ENCODE measurements at regions not wholly inside any gene's neighbourhood (a gene's known extent, or its start where the extent isn't known, plus 50 kb on each side); places are given as distances from the start of the nearest gene placed in this dataset.

DNA sequence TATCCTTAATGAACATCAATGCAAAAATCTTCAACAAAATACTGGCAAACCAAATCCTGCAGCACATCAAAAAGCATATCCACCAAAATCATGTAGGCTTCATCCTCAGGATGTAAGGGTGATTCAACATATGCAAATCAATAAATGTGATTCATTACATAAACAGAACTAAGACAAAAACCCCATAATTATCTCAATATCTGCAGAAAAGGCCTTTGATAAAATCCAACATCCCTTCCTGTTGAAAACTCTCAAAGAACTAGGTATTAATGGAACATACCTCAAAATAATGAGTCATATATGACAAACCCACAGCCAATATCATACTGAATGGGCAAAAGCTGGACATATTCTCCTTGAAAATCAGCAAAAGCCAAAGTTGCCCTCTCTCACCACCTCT, 54.6 kb upstream of the DEPDC1 start:
- Mint-ChIP-seq H3K27ac (no peak overlapping the region), H3K9me3 (peaks cover 9% of the 10 kb centered on the region), H3K4me3 (no peak overlapping the region), H3K4me1 (no peaks in the 10 kb centered on the region), H3K36me3 (no peaks in the 10 kb centered on the region)
- ATAC-seq, result no peak
- no peak for DNase-seq (ENCODE audit: low spot score in 2 of 2)

GRCh38 chr1:68558321-68559026, 61.6 kb upstream of the DEPDC1 start:
- Mint-ChIP-seq H3K36me3 (no peaks in the 10 kb centered on the region), H3K4me3 (no peak overlapping the region), H3K9me3 (peaks cover 4% of the 10 kb centered on the region), H3K27ac (no peak overlapping the region), H3K4me1 (no peaks in the 10 kb centered on the region)
- ATAC-seq (no peak), DNase-seq (ENCODE audit: low spot score in 2 of 2) (no peak)

- H3K27ac Mint-ChIP-seq, result no peak overlapping the region
- no peak overlapping the region for H3K4me3 Mint-ChIP-seq
- peaks cover 5% of the 10 kb centered on the region for H3K9me3 Mint-ChIP-seq
- no peaks in the 10 kb centered on the region for H3K36me3 Mint-ChIP-seq
- H3K4me1 Mint-ChIP-seq, result no peaks in the 10 kb centered on the region
- no peak for DNase-seq (ENCODE audit: low spot score in 2 of 2)
- no peak for ATAC-seq
Observed at GRCh38 chr1:68565923-68566322, 69.0 kb upstream of the DEPDC1 start.

GRCh38 chr1:68570871-68571270, 74.0 kb upstream of the DEPDC1 start:
- no peaks in the 10 kb centered on the region for H3K4me1 Mint-ChIP-seq

DNA sequence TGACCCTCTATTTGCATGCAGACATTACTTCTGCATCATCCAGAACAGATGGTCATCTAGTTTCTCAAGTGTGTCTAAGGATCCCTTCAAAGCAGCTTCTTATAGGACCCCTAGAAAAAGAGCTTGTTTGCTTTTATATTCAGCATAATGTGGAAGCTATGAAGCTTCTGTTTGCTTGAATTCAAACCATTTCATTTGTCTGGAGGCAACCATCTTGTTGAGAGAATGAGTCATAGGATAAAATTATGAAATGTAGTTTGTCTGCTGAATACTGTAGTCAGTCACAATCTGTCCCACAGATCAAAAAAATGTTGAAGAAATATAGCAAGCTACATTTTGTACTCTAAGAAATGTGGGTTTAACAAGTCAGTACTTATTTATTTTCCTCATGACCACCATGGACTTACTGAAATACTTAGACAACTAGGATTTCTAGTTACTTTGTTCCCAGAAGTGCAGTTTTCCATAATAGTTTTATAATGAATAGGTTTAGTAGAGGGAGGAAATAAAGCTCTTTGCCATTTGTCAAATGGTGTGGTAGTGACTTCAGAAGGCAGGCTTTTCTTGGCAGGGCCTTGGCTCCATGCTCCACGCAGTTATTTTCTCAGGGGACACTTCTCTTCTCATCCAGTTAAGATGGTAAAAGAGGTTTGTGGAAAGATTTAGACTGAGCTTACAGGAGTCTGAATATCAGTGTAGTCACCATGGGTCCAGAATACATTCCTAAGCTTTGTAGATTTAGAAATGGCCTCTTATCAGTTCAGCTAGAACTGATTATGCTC, 74.8 kb upstream of the DEPDC1 start:
- Mint-ChIP-seq H3K4me3 (no peak overlapping the region), H3K36me3 (no peaks in the 10 kb centered on the region), H3K4me1 (no peaks in the 10 kb centered on the region), H3K27ac (no peak overlapping the region), H3K9me3 (peaks cover 3% of the 10 kb centered on the region)
- no peak for DNase-seq (ENCODE audit: low spot score in 2 of 2)
- no peak for ATAC-seq

More at GRCh38 chr1:68570871-68571270, 74.0 kb upstream of the DEPDC1 start:
- Mint-ChIP-seq H3K9me3 (peaks cover 3% of the 10 kb centered on the region), H3K27ac (no peak overlapping the region), H3K36me3 (no peaks in the 10 kb centered on the region), H3K4me3 (no peak overlapping the region)
- DNase-seq (ENCODE audit: low spot score in 2 of 2) (no peak), ATAC-seq (no peak)

GRCh38 chr1:68585351-68585750, 88.5 kb upstream of the DEPDC1 start:
- H3K4me3 Mint-ChIP-seq, result no peak overlapping the region
- H3K9me3 Mint-ChIP-seq, result peaks cover 9% of the 10 kb centered on the region
- H3K27ac Mint-ChIP-seq, result no peak overlapping the region
- no peak for DNase-seq (ENCODE audit: low spot score in 2 of 2)
- H3K36me3 Mint-ChIP-seq, result no peaks in the 10 kb centered on the region
- no peak for ATAC-seq
- H3K4me1 Mint-ChIP-seq, result no peaks in the 10 kb centered on the region

DNA sequence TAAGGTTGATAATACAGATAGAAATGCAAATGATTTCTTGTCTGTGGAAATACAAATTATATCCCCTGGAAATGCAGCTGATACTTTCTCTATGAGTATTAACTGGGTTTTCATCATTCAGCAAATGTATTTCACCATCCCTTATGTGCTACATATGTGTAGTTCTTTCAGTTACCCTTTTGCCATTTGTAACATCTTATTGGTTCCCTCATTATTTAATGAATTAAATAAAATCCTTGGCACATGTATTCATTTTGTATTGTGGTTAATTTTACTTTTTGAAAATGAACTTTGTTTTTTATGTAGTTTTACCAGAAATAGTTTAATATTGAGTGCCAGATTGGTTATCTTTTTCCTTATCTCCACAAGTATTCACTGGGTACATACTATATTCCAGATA, 89.9 kb upstream of the DEPDC1 start:
- DNase-seq (ENCODE audit: low spot score in 2 of 2) (no peak), ATAC-seq (no peak)
- Mint-ChIP-seq H3K36me3 (no peaks in the 10 kb centered on the region), H3K4me1 (no peaks in the 10 kb centered on the region), H3K4me3 (no peak overlapping the region), H3K27ac (no peak overlapping the region), H3K9me3 (peaks cover 9% of the 10 kb centered on the region)

GRCh38 chr1:68588304-68588703, 91.4 kb upstream of the DEPDC1 start:
- no peak for ATAC-seq
- Mint-ChIP-seq H3K36me3 (no peaks in the 10 kb centered on the region), H3K4me1 (no peaks in the 10 kb centered on the region), H3K9me3 (peaks cover 7% of the 10 kb centered on the region), H3K27ac (no peak overlapping the region), H3K4me3 (no peak overlapping the region)
- DNase-seq (ENCODE audit: low spot score in 2 of 2), result no peak

- peaks cover 2% of the 10 kb centered on the region for H3K9me3 Mint-ChIP-seq
- H3K27ac Mint-ChIP-seq, result no peak overlapping the region
- DNase-seq (ENCODE audit: low spot score in 2 of 2), result no peak
- H3K36me3 Mint-ChIP-seq, result no peaks in the 10 kb centered on the region
- no peak overlapping the region for H3K4me3 Mint-ChIP-seq
- H3K4me1 Mint-ChIP-seq, result no peaks in the 10 kb centered on the region
- ATAC-seq, result no peak
Observed at GRCh38 chr1:68590473-68590872, 93.6 kb upstream of the DEPDC1 start.

GRCh38 chr1:68594851-68595250, 98.0 kb upstream of the DEPDC1 start:
- DNase-seq (ENCODE audit: low spot score in 2 of 2), result no peak
- no peaks in the 10 kb centered on the region for H3K4me1 Mint-ChIP-seq
- no peak overlapping the region for H3K27ac Mint-ChIP-seq
- H3K4me3 Mint-ChIP-seq, result no peak overlapping the region
- ATAC-seq, result no peak
- H3K36me3 Mint-ChIP-seq, result no peaks in the 10 kb centered on the region
- H3K9me3 Mint-ChIP-seq, result peaks cover 6% of the 10 kb centered on the region

DNA sequence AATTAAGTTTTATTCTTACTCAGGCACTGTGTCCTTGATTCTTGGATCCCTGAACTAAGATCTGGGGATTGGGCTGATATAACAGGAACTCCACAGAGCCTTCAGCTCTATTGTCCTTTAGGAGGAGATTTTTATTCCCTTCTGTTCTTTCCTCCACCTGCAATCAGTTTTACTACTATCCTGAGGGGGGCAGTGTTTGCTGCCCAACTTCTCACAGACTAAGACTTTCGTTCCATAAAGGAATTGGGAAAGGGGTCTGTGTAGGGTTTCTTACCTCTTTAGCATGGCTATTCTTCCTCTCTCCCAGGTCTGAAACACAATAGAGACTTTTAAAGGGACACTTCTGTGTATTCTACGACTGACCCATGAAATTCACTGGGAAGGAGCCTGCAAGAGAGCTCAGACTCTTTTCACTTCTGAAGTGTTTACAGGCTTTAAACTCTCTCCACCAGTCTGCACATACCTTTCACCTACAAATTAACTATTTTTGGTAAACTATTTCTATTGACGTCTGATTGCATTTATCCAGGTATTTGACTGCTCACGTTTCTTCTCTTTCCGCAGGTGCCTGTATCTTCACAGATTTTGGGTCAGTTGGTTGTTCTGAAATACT, 103.3 kb upstream of the DEPDC1 start:
- no peak overlapping the region for H3K27ac Mint-ChIP-seq
- DNase-seq (ENCODE audit: low spot score in 2 of 2) (no peak), ATAC-seq (no peak)
- H3K36me3 Mint-ChIP-seq, result no peaks in the 10 kb centered on the region
- peaks cover 9% of the 10 kb centered on the region for H3K9me3 Mint-ChIP-seq
- H3K4me3 Mint-ChIP-seq, result no peak overlapping the region
- no peaks in the 10 kb centered on the region for H3K4me1 Mint-ChIP-seq

- peak; percentile 56 for ATAC-seq
- DNase-seq (ENCODE audit: low spot score in 2 of 2), result no peak
- no peaks in the 10 kb centered on the region for H3K4me1 Mint-ChIP-seq
- no peaks in the 10 kb centered on the region for H3K36me3 Mint-ChIP-seq
- no peak overlapping the region for H3K4me3 Mint-ChIP-seq
- H3K27ac Mint-ChIP-seq, result no peak overlapping the region
- H3K9me3 Mint-ChIP-seq, result peaks cover 17% of the 10 kb centered on the region
Observed at GRCh38 chr1:68608289-68608688, 111.4 kb upstream of the DEPDC1 start.

DNA sequence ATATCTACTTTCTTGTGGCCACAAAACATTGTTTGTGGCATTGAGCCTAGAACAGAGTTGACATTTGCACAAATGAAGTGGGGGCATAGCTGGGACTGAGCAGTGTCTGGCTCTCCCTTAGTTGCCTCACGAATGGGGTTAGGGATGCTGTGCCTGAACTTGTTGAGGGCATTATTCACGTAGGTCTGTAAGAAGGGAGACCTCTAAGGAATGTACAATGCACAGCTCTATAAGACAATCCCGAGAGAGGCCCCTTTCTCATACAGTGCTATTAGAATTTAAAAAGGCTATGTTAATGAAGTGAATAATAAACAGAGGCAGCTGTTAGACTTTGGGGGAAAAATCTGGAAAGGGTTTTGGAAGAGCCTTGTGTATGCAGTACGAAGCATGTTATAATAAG, 118.4 kb upstream of the DEPDC1 start:
- Mint-ChIP-seq H3K4me1 (no peaks in the 10 kb centered on the region), H3K36me3 (no peaks in the 10 kb centered on the region), H3K27ac (no peak overlapping the region), H3K4me3 (no peak overlapping the region), H3K9me3 (peaks cover 32% of the 10 kb centered on the region)
- DNase-seq (ENCODE audit: low spot score in 2 of 2) (no peak), ATAC-seq (no peak)

GRCh38 chr1:68617942-68618341, 121.1 kb upstream of the DEPDC1 start:
- ATAC-seq, result no peak
- Mint-ChIP-seq H3K4me3 (no peak overlapping the region), H3K27ac (no peak overlapping the region), H3K4me1 (no peaks in the 10 kb centered on the region), H3K9me3 (peaks cover 22% of the 10 kb centered on the region), H3K36me3 (no peaks in the 10 kb centered on the region)
- DNase-seq (ENCODE audit: low spot score in 2 of 2), result no peak

GRCh38 chr1:68620571-68620970, 123.7 kb upstream of the DEPDC1 start:
- Mint-ChIP-seq H3K36me3 (no peaks in the 10 kb centered on the region), H3K4me1 (no peaks in the 10 kb centered on the region), H3K27ac (no peak overlapping the region), H3K9me3 (peaks cover 17% of the 10 kb centered on the region), H3K4me3 (no peak overlapping the region)
- no peak for ATAC-seq
- no peak for DNase-seq (ENCODE audit: low spot score in 2 of 2)

GRCh38 chr1:68623700-68624099, 126.8 kb upstream of the DEPDC1 start:
- no peaks in the 10 kb centered on the region for H3K36me3 Mint-ChIP-seq
- no peak overlapping the region for H3K4me3 Mint-ChIP-seq
- no peak overlapping the region for H3K27ac Mint-ChIP-seq
- peaks cover 8% of the 10 kb centered on the region for H3K9me3 Mint-ChIP-seq
- H3K4me1 Mint-ChIP-seq, result no peaks in the 10 kb centered on the region
- ATAC-seq (no peak), DNase-seq (ENCODE audit: low spot score in 2 of 2) (no peak)

All from stimulated activated effector memory CD8-positive, alpha-beta T cell treated with anti-CD3 and anti-CD28 coated beads, Interleukin-12 subunit alpha, Interleukin-12 subunit beta, amount 100 ng/mL, for 72 hours (primary cell).